Lower leg skin (tissue), 3 donors: ENCODE measurements at regions not wholly inside any gene's neighbourhood (a gene's known extent, or its start where the extent isn't known, plus 50 kb on each side); places are given as distances from the start of the nearest gene placed in this dataset.

Source experiments
- POLR2A ChIP-seq, 2 donors: fragments of 450-650 bp; IDR thresholded peaks; one replicate each; pipeline ENCODE4 v1.6.1; 2016 to 2017; ENCODE audit warnings: antibody characterized with exemption in 2 of 2, mild to moderate bottlenecking in 1 of 2, moderate library complexity in 1 of 2
- TF ChIP-seq, protein P1 (sequence below), 3 donors: fragments of 450-650 bp; IDR thresholded peaks; one replicate each; pipeline ENCODE4 v1.5.1; 2016; ENCODE audit warnings: antibody characterized with exemption in 3 of 3, mild to moderate bottlenecking in 3 of 3, moderate library complexity in 2 of 3

DNA sequence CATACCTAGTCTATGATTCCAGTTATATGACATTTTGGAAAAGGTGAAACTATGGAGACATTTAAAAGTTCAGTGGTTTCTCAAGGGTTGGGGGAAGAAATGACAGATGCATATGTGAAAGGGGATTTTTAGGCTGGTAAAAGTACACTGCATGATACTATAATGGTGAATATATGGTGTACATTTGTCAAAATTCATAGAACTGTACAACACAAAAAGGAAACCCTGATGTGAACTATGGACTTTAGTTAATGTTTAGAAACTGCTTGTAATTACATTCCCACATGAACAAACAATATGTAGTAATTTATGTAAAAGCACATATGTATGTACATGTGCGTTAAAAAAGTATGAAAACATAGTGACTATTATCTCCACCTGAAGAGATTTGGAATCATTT lies 907.3 kb upstream of the CITED2 start:
- TF ChIP-seq, protein P1, sequence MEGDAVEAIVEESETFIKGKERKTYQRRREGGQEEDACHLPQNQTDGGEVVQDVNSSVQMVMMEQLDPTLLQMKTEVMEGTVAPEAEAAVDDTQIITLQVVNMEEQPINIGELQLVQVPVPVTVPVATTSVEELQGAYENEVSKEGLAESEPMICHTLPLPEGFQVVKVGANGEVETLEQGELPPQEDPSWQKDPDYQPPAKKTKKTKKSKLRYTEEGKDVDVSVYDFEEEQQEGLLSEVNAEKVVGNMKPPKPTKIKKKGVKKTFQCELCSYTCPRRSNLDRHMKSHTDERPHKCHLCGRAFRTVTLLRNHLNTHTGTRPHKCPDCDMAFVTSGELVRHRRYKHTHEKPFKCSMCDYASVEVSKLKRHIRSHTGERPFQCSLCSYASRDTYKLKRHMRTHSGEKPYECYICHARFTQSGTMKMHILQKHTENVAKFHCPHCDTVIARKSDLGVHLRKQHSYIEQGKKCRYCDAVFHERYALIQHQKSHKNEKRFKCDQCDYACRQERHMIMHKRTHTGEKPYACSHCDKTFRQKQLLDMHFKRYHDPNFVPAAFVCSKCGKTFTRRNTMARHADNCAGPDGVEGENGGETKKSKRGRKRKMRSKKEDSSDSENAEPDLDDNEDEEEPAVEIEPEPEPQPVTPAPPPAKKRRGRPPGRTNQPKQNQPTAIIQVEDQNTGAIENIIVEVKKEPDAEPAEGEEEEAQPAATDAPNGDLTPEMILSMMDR (IDR thresholded peaks at IDR 0.05): no peak
- TF ChIP-seq POLR2A (IDR thresholded peaks at IDR 0.05): no peak
